ENCODE measurements at regions not wholly inside any gene's neighbourhood (a gene's known extent, or its start where the extent isn't known, plus 50 kb on each side); places are given as distances from the start of the nearest gene placed in this dataset.
"Not testable (repeated sequence)": the region's sequence is repeated elsewhere in the genome, so short reads cannot be mapped to it uniquely, and the experiment has no call there.

- in situ Hi-C loops (cut with HindIII; ENCODE audit: low sequenced_read_pairs) = no loop called here
- DNase-seq (ENCODE audit: low read depth) = no peak
- TF ChIP-seq CTCF (IDR thresholded peaks at IDR 0.05; ENCODE audit: low read depth, low read length, missing control alignments) = no peak
- no peak overlapping the region for H3K4me3 ChIP-seq (ENCODE audit: low read depth, low read length)
Measured at GRCh38 chr5:93219641-93220145, 361.3 kb downstream of the NR2F1-AS1 start.

GRCh38 chr5:93213111-93213794, 367.8 kb downstream of the NR2F1-AS1 start:
- DNase-seq (ENCODE audit: low read depth); in situ Hi-C loops (cut with HindIII; ENCODE audit: low sequenced_read_pairs); H3K4me3 ChIP-seq (ENCODE audit: low read depth, low read length): not testable (repeated sequence)

- DNase-seq (ENCODE audit: low read depth) = no peak
- no peak for TF ChIP-seq CTCF (IDR thresholded peaks at IDR 0.05; ENCODE audit: low read depth, low read length, missing control alignments)
- in situ Hi-C loops (cut with HindIII; ENCODE audit: low sequenced_read_pairs) = loop anchor here (5.0 kb wide), 1 partner anchor 97 kb away; no protein-coding TSS in a partner anchor
- H3K4me3 ChIP-seq (ENCODE audit: low read depth, low read length) = no peak overlapping the region
Measured at GRCh38 chr5:93209476-93209875, 371.5 kb downstream of the NR2F1-AS1 start.

- in situ Hi-C loops (cut with HindIII; ENCODE audit: low sequenced_read_pairs) = loop anchor here (5.0 kb wide), 1 partner anchor 96 kb away; no protein-coding TSS in a partner anchor
- DNase-seq (ENCODE audit: low read depth) = no peak
Measured at GRCh38 chr5:93208141-93208751, 372.8 kb downstream of the NR2F1-AS1 start.

GRCh38 chr5:93206203-93206602, 374.8 kb downstream of the NR2F1-AS1 start:
- in situ Hi-C loops (cut with HindIII; ENCODE audit: low sequenced_read_pairs) = loop anchor here (5.0 kb wide), 1 partner anchor 94 kb away; no protein-coding TSS in a partner anchor
- no peak for TF ChIP-seq CTCF (IDR thresholded peaks at IDR 0.05; ENCODE audit: low read depth, low read length, missing control alignments)
- H3K4me3 ChIP-seq (ENCODE audit: low read depth, low read length) = no peak overlapping the region
- DNase-seq (ENCODE audit: low read depth) = no peak

More at GRCh38 chr5:93208141-93208751, 372.8 kb downstream of the NR2F1-AS1 start:
- no peak overlapping the region for H3K4me3 ChIP-seq (ENCODE audit: low read depth, low read length)
- no peak for TF ChIP-seq CTCF (IDR thresholded peaks at IDR 0.05; ENCODE audit: low read depth, low read length, missing control alignments)

- in situ Hi-C loops (cut with HindIII; ENCODE audit: low sequenced_read_pairs) = no loop called here
- no peak overlapping the region for H3K4me3 ChIP-seq (ENCODE audit: low read depth, low read length)
- no peak for TF ChIP-seq CTCF (IDR thresholded peaks at IDR 0.05; ENCODE audit: low read depth, low read length, missing control alignments)
- DNase-seq (ENCODE audit: low read depth) = no peak
Measured at GRCh38 chr5:93201061-93201460, 380.0 kb downstream of the NR2F1-AS1 start.

- no peak for TF ChIP-seq CTCF (IDR thresholded peaks at IDR 0.05; ENCODE audit: low read depth, low read length, missing control alignments)
- in situ Hi-C loops (cut with HindIII; ENCODE audit: low sequenced_read_pairs) = no loop called here
Measured at GRCh38 chr5:93196986-93197385, 384.0 kb downstream of the NR2F1-AS1 start.

More at GRCh38 chr5:93196986-93197385, 384.0 kb downstream of the NR2F1-AS1 start:
- no peak overlapping the region for H3K4me3 ChIP-seq (ENCODE audit: low read depth, low read length)
- DNase-seq (ENCODE audit: low read depth) = no peak

All from astrocyte of the cerebellum (primary cell).